Smooth muscle cell (in vitro differentiated cells): ENCODE measurements at regions not wholly inside any gene's neighbourhood (a gene's known extent, or its start where the extent isn't known, plus 50 kb on each side); places are given as distances from the start of the nearest gene placed in this dataset.

Source experiments
- DNase-seq: peaks from one replicate; lab custom pipeline; 2025; ENCODE audit not compliant: unreplicated experiment; lab: John Stamatoyannopoulos, UW
- H2AFZ ChIP-seq: fragments of 200-600 bp; sonication (generic); 2 replicates; pipeline ENCODE4 v1.6.0; 2016; ENCODE audit warnings: antibody characterized with exemption, low read depth, mild to moderate bottlenecking
- H3F3A ChIP-seq: fragments of 200-600 bp; sonication (generic); 2 replicates; pipeline ENCODE4 v1.6.0; 2017; ENCODE audit warnings: antibody characterized with exemption, low read depth
- H3K27ac ChIP-seq: fragments of 200-600 bp; sonication (generic); 2 replicates; pipeline ENCODE4 v1.5.1; 2016; ENCODE audit warnings: low read depth, mild to moderate bottlenecking
- H3K27me3 ChIP-seq: fragments of 200-600 bp; sonication (generic); 2 replicates; pipeline ENCODE4 v1.6.1; 2016; ENCODE audit warnings: low read depth, mild to moderate bottlenecking
- H3K36me3 ChIP-seq: fragments of 200-600 bp; sonication (generic); 2 replicates; pipeline ENCODE4 v1.5.1; 2016; ENCODE audit warnings: low read depth
- H3K4me1 ChIP-seq: fragments of 200-600 bp; sonication (generic); 2 replicates; pipeline ENCODE4 v1.5.1; 2016; ENCODE audit warnings: low read depth
- H3K4me2 ChIP-seq: fragments of 200-600 bp; sonication (generic); 2 replicates; pipeline ENCODE4 v1.6.0; 2016; ENCODE audit warnings: mild to moderate bottlenecking
- H3K4me3 ChIP-seq: fragments of 200-600 bp; sonication (generic); 2 replicates; pipeline ENCODE4 v1.5.1; 2016; ENCODE audit warnings: mild to moderate bottlenecking
- H3K79me2 ChIP-seq: fragments of 200-600 bp; sonication (generic); 2 replicates; pipeline ENCODE4 v1.6.0; 2016; ENCODE audit warnings: low read depth, mild to moderate bottlenecking
- H3K9ac ChIP-seq: fragments of 200-600 bp; sonication (generic); 2 replicates; pipeline ENCODE4 v1.6.0; 2016; ENCODE audit warnings: low read depth
- H3K9me3 ChIP-seq: fragments of 200-600 bp; sonication (generic); replicated peaks from 2 replicates; pipeline ENCODE4 v1.5.1; 2016; ENCODE audit warnings: low read depth
- H4K20me1 ChIP-seq: fragments of 200-600 bp; sonication (generic); 2 replicates; pipeline ENCODE4 v1.6.0; 2016; ENCODE audit warnings: low read depth
- CTCF ChIP-seq: fragments of 200-600 bp; sonication (generic); IDR thresholded peaks from 2 replicates; pipeline ENCODE4 v1.5.1; 2017; ENCODE audit warnings: borderline replicate concordance, mild to moderate bottlenecking, antibody characterized with exemption; ENCODE audit not compliant: insufficient read depth, poor library complexity, severe bottlenecking
- WGBS: methylation state at CpG from one replicate; pipeline ENCODE4 v1.1.7; 2016; ENCODE audit warnings: low lambda C conversion rate; 5-methylcytosine and 5-hydroxymethylcytosine counted together

GRCh38 chr10:130492266-130492934 lies 356.2 kb downstream of the GLRX3 start:
- Histone ChIP-seq H3K36me3 (no peaks in the 10 kb centered on the region), H3K9me3 (no peaks in the 10 kb centered on the region), H2AFZ (no peak overlapping the region), H3K9ac (no peak overlapping the region), H3K4me2 (no peak overlapping the region), H3K27me3 (no peaks in the 10 kb centered on the region), H3K27ac (no peak overlapping the region), H3K4me1 (peaks cover 7% of the 10 kb centered on the region), H3K4me3 (no peak overlapping the region), H3K79me2 (no peaks in the 10 kb centered on the region), H4K20me1 (no peaks in the 10 kb centered on the region), H3F3A (no peaks in the 10 kb centered on the region)
- DNase-seq: no peak
- WGBS: 93% methylated on average over 3 of the region's 3 CpGs
- no peak for TF ChIP-seq CTCF

- Histone ChIP-seq H3K27me3 (no peaks in the 10 kb centered on the region), H3K9ac (no peak overlapping the region), H3K36me3 (no peaks in the 10 kb centered on the region), H3K4me2 (no peak overlapping the region), H3K79me2 (no peaks in the 10 kb centered on the region), H3K27ac (no peak overlapping the region), H3K9me3 (no peaks in the 10 kb centered on the region), H3K4me1 (peaks cover 7% of the 10 kb centered on the region), H3F3A (no peaks in the 10 kb centered on the region), H4K20me1 (no peaks in the 10 kb centered on the region), H2AFZ (no peak overlapping the region), H3K4me3 (no peak overlapping the region)
- no peak for TF ChIP-seq CTCF
- 92% methylated on average over 13 of the region's 13 CpGs for WGBS
- DNase-seq: no peak
Observed at GRCh38 chr10:130493021-130493420, 356.8 kb downstream of the GLRX3 start.

GRCh38 chr10:130493446-130494145 lies 357.4 kb downstream of the GLRX3 start:
- Histone ChIP-seq H3K4me3 (no peak overlapping the region), H3F3A (no peaks in the 10 kb centered on the region), H3K27me3 (no peaks in the 10 kb centered on the region), H3K4me1 (peaks cover 7% of the 10 kb centered on the region), H3K9me3 (no peaks in the 10 kb centered on the region), H3K79me2 (no peaks in the 10 kb centered on the region), H3K36me3 (no peaks in the 10 kb centered on the region), H3K9ac (no peak overlapping the region), H2AFZ (no peak overlapping the region), H3K27ac (no peak overlapping the region), H3K4me2 (no peak overlapping the region), H4K20me1 (no peaks in the 10 kb centered on the region)
- 77% methylated on average over 25 of the region's 25 CpGs for WGBS
- no peak for TF ChIP-seq CTCF
- no peak for DNase-seq
